NT2/D1 (cell line): ENCODE measurements at regions not wholly inside any gene's neighbourhood (a gene's known extent, or its start where the extent isn't known, plus 50 kb on each side); places are given as distances from the start of the nearest gene placed in this dataset.

Experiments used
- SUZ12 ChIP-seq: IDR thresholded peaks from 2 replicates; pipeline ENCODE4 v1.6.1; 2011; ENCODE audit not compliant: insufficient read length, insufficient read depth; ENCODE audit errors: extremely low read depth
- YY1 ChIP-seq: IDR thresholded peaks from 2 replicates; pipeline ENCODE4 v1.6.1; 2011; ENCODE audit not compliant: insufficient read length, insufficient read depth
- ZNF274 ChIP-seq: IDR thresholded peaks from 2 replicates; pipeline ENCODE4 v1.6.1; 2011; ENCODE audit warnings: mild to moderate bottlenecking, low read depth, low read length

DNA sequence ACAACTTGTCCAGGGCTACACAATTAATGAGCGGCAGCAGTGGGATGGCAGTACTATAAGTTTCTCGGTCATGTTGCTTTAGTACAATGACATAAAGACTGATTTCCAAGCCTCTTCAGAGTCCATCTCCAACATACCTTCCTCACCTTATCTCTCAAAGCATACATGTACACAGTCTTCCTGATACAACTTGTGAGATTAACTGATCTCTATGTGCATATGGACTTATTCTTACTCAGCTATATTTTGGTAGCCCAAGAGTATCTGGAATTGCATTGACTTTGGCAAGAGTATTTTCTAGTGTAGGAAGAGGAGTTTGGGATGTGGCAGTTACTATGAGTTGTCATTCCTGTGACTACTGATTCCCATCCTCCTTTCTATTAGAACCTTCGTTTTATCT, 575.0 kb downstream of the EDEM1 start:
- TF ChIP-seq ZNF274: no peak
- no peak for TF ChIP-seq YY1
- TF ChIP-seq SUZ12: no peak
